NT2/D1 (cell line): ENCODE measurements at regions not wholly inside any gene's neighbourhood (a gene's known extent, or its start where the extent isn't known, plus 50 kb on each side); places are given as distances from the start of the nearest gene placed in this dataset.

Source experiments
- SUZ12 ChIP-seq: IDR thresholded peaks from 2 replicates; pipeline ENCODE4 v1.6.1; 2011; ENCODE audit not compliant: insufficient read length, insufficient read depth; ENCODE audit errors: extremely low read depth
- YY1 ChIP-seq: IDR thresholded peaks from 2 replicates; pipeline ENCODE4 v1.6.1; 2011; ENCODE audit not compliant: insufficient read length, insufficient read depth

DNA sequence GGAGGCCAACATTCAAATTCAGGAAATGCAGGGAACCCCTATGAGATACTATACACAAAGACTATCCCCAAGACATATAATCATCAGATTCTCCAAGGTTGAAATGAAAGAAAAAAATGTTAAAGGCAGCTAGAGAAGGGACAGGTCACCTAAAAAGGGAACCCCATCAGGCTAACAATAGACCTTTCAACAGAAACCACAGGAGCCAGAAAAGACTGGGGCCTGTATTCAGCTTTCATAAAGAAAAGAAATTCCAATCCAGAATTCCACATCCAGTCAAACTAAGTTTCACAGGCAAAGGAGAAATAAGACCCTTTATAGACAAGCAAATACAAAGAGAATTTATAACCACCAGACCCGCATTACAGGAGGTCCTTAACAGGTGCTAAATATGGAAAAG is 1703.6 kb upstream of the PRR20A start:
- no peak for TF ChIP-seq SUZ12
- no peak for TF ChIP-seq YY1
